ENCODE measurements at regions not wholly inside any gene's neighbourhood (a gene's known extent, or its start where the extent isn't known, plus 50 kb on each side); places are given as distances from the start of the nearest gene placed in this dataset.

DNA sequence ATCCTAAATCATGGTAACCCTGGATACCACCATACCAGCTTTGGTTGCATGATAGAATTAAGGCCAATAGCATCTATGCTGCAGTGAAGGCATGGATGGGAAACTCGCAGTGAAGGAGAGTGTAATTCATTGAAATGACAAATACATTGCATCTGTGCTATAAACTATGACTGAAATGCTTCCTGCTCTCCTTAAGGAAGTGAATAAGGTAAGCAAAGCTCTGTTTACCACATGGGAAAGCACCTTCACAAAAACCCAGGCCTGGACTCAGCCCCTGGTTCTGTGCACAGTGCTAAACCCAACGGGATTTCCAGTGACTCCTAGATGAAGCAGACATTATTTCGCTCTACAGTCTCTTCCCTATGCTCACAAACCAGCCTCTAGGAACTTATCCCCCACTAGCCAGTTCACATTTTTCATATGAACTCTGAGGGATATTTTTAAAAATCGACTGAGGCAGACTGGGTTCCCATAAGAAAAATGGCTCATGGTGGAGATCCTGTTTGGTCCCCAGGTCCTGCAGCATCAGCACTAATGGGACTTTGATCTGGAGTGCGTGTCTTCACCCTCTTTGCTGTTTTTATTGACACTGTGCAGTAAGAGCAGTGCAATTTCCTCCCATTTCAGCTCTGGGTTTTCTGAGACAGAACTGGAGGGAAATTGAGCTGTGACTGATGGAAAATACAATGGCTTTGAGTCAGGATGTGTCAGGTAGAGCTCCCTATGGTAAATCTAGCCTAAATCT, 362.7 kb downstream of the SIPA1L2 start:
- TF ChIP-seq, protein P1, sequence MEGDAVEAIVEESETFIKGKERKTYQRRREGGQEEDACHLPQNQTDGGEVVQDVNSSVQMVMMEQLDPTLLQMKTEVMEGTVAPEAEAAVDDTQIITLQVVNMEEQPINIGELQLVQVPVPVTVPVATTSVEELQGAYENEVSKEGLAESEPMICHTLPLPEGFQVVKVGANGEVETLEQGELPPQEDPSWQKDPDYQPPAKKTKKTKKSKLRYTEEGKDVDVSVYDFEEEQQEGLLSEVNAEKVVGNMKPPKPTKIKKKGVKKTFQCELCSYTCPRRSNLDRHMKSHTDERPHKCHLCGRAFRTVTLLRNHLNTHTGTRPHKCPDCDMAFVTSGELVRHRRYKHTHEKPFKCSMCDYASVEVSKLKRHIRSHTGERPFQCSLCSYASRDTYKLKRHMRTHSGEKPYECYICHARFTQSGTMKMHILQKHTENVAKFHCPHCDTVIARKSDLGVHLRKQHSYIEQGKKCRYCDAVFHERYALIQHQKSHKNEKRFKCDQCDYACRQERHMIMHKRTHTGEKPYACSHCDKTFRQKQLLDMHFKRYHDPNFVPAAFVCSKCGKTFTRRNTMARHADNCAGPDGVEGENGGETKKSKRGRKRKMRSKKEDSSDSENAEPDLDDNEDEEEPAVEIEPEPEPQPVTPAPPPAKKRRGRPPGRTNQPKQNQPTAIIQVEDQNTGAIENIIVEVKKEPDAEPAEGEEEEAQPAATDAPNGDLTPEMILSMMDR (conservative IDR thresholded peaks at IDR 0.05; ENCODE audit: low read depth, low read length) = no peak
- TF ChIP-seq EZH2phosphoT487 (IDR thresholded peaks at IDR 0.05; ENCODE audit: borderline replicate concordance, low read length) = no peak
- TF ChIP-seq EZH2 (IDR thresholded peaks at IDR 0.05; ENCODE audit: low read length, unreplicated experiment) = no peak

Data from PC-3 (cell line).